A549 (cell line): ENCODE measurements at regions not wholly inside any gene's neighbourhood (a gene's known extent, or its start where the extent isn't known, plus 50 kb on each side); places are given as distances from the start of the nearest gene placed in this dataset.
"Not testable (repeated sequence)": the region's sequence is repeated elsewhere in the genome, so short reads cannot be mapped to it uniquely, and the experiment has no call there.

ENCODE experiments used
- CBX2 ChIP-seq: fragments of 200-600 bp; sonication (generic); IDR thresholded peaks from 2 replicates; pipeline ENCODE4 v1.6.1; 2016; ENCODE audit warnings: low read depth, mild to moderate bottlenecking, borderline replicate concordance
- CTCF ChIP-seq: fragments of >200 bp; sonication (Bioruptor Twin); formaldehyde crosslinking; IDR thresholded peaks from 3 replicates; pipeline ENCODE4 v1.5.1; 2016
- ZC3H11A ChIP-seq: fragments of 450-650 bp; IDR thresholded peaks from 2 replicates; pipeline ENCODE4 v1.6.1; 2014; ENCODE audit warnings: antibody characterized with exemption, mild to moderate bottlenecking
- TF ChIP-seq, protein P1 (sequence below): IDR thresholded peaks from 2 replicates; pipeline ENCODE4 v1.6.1; 2012
- TF ChIP-seq, protein P2 (sequence below): fragments of >200 bp; sonication (Bioruptor Twin); formaldehyde crosslinking; IDR thresholded peaks from 3 replicates; pipeline ENCODE4 v1.6.1; 2016

- not testable (repeated sequence) for TF ChIP-seq ZC3H11A, CTCF, CBX2
- TF ChIP-seq, protein P1, sequence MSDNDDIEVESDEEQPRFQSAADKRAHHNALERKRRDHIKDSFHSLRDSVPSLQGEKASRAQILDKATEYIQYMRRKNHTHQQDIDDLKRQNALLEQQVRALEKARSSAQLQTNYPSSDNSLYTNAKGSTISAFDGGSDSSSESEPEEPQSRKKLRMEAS = not testable (repeated sequence)
- TF ChIP-seq, protein P2, sequence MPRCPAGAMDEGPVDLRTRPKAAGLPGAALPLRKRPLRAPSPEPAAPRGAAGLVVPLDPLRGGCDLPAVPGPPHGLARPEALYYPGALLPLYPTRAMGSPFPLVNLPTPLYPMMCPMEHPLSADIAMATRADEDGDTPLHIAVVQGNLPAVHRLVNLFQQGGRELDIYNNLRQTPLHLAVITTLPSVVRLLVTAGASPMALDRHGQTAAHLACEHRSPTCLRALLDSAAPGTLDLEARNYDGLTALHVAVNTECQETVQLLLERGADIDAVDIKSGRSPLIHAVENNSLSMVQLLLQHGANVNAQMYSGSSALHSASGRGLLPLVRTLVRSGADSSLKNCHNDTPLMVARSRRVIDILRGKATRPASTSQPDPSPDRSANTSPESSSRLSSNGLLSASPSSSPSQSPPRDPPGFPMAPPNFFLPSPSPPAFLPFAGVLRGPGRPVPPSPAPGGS = not testable (repeated sequence)
These were observed 1480.5 kb upstream of the PRR20A start for GRCh38 chr13:55660264-55660663.
